ENCODE measurements at regions not wholly inside any gene's neighbourhood (a gene's known extent, or its start where the extent isn't known, plus 50 kb on each side); places are given as distances from the start of the nearest gene placed in this dataset.
"Not testable (repeated sequence)": the region's sequence is repeated elsewhere in the genome, so short reads cannot be mapped to it uniquely, and the experiment has no call there.

DNA sequence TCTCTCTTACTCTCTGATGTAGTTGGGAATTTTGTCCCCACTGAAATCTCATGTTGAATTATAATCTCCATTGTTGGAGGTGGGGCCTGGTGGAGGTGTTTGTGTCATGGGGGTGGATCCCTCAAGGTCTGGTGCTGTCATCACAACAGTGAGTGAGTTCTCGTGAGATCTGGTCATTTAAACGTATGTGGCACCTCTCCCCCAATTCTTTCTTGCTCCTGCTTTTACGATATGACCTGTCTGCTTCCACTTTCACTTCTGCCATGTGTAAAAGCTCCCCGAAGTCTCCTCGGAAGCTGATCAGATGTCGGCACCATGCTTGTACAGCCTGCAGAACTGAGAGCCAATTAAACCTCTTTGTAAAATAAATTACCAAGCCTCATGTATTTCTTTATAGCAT, 337.8 kb upstream of the CDH2 start:
- DNase-seq (ENCODE audit: low read depth), result no peak

- DNase-seq (ENCODE audit: low read depth), result no peak
These were observed 335.4 kb upstream of the CDH2 start for GRCh38 chr18:28512357-28512756.

GRCh38 chr18:28511413-28511821, 334.5 kb upstream of the CDH2 start:
- DNase-seq (ENCODE audit: low read depth), result peak; percentile 11

- no peak for DNase-seq (ENCODE audit: low read depth)
These were observed 333.3 kb upstream of the CDH2 start for GRCh38 chr18:28510210-28510609.

DNA sequence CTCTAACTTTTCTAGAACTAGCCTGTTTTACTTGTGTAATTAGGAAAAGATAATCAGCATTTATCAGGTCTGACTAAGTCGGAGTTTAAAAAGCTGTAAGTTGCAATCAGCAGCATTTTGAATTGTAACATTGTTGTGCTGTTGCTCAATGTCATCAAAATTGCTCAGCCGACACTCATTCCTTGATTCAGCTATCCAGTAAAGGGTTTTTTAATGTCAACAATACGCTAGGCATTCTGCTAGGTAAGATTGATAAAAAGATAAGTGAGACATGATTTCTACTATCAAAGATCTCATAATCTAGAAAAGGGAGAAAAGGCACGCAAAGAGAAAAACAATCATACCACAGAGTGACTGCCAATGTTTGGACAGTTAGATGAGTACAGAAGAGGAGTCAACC, 327.1 kb upstream of the CDH2 start:
- no peak for DNase-seq (ENCODE audit: low read depth)

DNA sequence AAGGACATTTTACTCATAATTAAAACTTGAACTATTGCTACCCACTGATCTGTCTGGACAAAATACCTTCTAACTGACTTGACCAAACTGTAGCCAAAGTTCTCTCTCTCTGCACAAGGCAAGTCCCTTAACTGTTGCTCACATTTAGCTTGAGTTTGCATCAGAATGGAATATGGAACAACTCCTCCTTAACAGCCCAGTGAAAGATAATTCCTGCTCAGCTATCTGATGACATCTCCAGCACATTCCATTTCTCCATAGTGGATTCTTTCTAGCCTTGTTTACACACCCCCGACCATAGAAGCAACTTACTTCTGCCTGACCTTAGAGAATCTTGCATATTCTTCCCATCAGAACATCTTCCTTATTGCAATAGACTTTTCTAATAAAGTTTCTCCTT, 317.2 kb upstream of the CDH2 start:
- no peak for DNase-seq (ENCODE audit: low read depth)

DNA sequence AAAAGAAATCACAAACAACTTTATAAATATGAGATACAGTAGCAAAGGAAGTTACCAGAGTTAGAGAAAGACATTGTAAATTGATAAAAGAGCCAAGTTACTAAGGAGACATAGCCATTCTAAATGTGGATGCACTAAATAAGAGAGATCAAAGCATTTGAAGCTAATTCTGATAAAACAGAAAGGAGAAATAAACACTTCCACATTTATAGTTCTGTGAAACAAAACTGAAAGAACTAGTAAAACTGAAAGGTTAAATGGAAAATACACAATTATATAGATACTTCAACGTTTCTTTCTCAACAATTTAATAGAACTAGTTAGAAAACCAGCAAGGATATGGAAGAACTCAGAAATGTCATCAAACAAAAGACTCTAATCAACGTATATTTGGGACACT, 309.0 kb upstream of the CDH2 start:
- no peak for DNase-seq (ENCODE audit: low read depth)

- DNase-seq (ENCODE audit: low read depth), result no peak
These were observed 308.4 kb upstream of the CDH2 start for GRCh38 chr18:28485210-28485801.

DNA sequence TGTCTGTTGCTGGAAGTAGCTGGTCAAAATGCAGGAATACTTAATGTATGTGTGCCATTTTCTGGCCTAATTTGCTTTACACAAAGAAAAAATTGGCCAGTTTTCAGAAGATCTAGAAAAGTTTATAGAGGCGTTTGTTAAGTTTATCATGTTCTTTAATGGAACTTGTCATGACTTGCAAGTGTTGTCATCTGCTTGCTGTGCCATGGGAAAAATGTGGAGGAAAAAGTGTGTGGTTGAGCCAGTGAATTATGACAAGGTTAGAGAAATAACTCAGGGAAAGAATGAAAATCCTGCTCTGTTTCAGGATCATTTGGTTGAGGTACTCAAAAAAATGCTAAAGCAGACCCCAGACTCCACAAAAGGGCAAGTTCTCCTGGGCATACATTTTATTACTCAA, 301.6 kb upstream of the CDH2 start:
- no peak for DNase-seq (ENCODE audit: low read depth)

DNA sequence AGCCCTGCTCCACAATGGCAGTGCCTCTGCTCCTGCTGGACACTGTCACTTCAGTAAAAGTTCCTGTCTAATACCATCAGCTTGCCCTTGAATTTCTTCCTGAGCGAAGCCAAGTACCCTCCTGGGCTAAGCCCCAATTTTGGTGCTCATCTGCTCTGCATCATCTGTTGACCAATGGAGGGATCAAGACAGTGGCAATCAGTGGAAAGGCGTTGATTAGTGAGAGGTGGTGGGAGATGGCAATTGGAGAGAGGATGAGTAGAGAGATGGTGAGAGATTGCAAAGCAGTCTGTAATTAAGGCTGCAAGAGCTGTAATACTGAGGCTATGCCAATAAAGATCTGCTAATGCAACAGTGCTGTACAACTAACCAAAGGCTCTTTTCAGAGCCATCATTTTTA, 299.4 kb upstream of the CDH2 start:
- no peak for DNase-seq (ENCODE audit: low read depth)

DNA sequence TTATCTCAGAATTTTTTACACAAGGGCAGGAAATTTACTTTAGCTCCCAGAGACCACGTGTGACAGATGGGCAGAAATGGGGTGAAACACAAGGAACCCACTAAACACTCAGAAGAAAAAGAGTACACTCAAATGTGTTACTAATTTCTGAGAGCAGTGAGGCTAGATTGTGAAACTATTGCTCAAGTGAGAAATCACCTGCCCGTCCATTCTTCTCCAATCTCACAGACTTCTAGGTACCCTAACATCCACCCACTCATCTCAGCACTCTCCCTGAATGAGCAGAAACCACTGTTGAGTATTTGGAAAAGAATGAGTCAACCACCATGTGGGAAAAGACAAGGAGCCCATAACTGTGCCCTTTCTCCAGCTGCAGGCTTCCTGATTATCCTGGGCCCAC, 293.0 kb upstream of the CDH2 start:
- peak; percentile 59 for DNase-seq (ENCODE audit: low read depth)

GRCh38 chr18:28468901-28469300, 292.0 kb upstream of the CDH2 start:
- no peak for DNase-seq (ENCODE audit: low read depth)

- no peak for DNase-seq (ENCODE audit: low read depth)
These were observed 289.3 kb upstream of the CDH2 start for GRCh38 chr18:28466204-28466603.

DNA sequence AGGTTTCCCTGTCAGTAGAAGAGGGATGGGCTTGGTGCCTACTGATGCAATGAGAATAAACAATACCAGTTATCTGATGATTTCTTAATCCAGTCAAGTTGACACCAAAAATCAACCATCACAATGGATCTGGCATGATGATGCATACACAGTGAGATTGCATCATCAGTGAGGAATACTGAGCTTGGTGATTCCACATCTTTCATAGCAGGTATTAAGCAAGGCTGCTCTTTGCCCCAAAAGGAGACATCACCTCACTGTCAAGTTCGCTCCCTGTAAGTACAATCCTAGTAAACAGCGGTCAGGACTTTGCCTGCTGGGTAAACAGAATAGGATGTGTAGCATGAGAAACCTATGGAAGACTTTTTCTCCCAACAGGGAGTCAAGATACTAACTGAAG, 282.7 kb upstream of the CDH2 start:
- peak; percentile 6 for DNase-seq (ENCODE audit: low read depth)

DNA sequence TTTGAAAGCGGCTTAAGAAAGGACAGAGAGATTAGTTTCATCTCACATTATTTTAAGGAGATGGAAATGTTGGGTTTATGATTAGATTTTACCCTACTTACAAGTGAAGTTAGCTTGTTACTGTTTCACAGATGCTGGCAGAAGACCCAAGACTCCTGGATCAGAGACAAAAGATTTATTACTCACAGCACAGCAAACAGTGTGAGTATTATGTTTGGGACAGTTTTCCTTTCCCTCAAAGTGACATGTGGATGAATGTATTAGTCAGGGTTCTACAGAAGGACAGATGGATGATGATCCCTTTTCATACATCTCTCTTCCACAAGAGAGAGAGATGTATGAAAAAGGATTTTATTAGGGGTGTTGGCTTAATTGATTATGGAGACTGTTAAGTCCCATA, 281.8 kb upstream of the CDH2 start:
- no peak for DNase-seq (ENCODE audit: low read depth)

DNA sequence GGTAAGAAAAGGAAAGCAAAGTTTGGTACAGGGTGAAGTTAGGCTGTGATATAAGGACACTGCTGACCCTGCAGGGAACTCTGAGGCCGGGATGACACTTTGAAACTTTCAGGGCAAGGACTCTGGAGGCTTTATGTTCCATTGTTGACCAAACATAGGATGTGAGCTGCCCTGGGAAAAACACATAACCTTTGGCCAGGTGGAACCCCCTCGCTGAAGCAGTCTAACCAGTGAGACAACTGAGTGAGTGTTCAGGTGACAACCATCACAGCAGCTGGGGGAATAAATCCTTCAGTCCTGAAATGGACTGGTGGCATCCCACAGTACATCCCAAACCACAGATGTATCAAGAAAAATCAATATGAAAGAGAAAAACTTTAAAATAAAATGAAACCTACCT, 280.9 kb upstream of the CDH2 start:
- no peak for DNase-seq (ENCODE audit: low read depth)

DNA sequence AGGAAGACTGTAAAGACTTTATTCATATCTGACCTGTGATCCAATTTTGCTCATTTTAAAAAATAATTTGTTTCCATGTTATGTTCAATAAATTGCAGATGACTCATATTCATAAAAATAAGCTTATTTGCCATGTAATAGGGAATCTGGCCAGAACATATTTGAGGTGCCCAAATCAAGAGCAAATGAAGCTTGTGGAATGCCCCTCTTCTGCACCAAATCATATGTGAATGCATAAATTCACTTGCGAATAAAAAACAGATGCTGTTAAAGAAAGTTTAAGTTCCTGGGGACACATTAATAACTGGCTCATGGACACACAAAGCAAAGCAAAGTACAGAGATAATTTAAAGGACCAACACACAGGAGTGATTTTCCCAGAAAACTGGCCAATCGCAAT, 279.0 kb upstream of the CDH2 start:
- DNase-seq (ENCODE audit: low read depth), result no peak

DNA sequence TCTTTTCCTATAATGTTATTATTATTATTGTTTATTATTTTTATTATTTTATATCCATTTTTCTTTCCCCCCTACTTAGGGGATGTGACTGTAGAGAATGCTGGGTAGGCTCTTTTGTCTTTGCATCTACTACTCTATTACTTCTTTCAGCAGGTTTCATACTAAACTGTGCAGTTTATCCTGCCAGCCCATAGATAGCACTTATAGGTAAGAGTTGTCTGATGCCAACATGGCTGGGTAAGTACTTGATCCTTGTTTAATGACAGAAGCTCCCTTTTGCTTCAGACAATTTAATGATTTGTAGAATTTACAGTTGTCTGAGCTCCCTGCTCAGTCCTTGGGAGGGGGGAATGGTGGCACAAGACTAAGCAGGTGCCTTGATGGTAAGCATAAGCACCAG, 262.9 kb upstream of the CDH2 start:
- no peak for DNase-seq (ENCODE audit: low read depth)

- no peak for DNase-seq (ENCODE audit: low read depth)
These were observed 261.5 kb upstream of the CDH2 start for GRCh38 chr18:28438381-28438780.

DNA sequence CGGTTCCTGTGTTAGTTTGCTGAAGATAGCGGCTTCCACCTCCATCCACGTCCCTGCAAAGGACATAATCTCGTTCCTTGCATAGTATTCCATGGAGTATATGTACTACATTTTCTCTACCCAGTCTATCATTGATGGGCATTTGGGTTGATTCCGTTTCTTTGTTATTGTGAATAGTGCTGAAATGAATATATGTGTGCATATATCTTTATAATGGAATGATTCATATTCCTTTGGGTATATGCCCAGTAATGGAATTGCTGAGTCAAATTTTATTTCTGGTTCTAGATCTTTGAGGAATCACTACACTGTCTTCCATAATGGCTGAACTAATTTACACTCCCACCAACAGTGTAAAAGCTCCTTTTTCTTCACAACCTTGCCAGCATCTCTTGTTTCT, 255.4 kb upstream of the CDH2 start:
- DNase-seq (ENCODE audit: low read depth), result no peak

- DNase-seq (ENCODE audit: low read depth), result no peak
These were observed 249.0 kb upstream of the CDH2 start for GRCh38 chr18:28425886-28426285.

DNA sequence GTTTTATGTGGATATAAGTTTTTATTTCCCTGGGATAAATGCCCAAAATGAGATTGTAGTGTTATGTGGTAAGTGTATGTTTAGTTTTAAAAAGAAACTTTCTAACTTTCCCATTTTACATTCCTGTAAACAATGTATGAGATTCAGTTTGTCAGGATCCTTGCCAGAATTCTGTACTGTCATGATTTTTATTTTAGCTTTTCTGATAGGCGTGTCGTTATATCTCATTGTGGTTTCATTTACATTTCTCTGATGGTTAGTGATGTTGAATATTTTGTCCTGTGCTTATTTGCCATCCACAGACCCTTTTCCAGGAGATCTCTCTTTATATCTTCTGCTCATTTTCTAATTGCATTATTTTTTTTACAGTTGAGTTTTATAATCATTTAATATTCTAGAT, 245.6 kb upstream of the CDH2 start:
- no peak for DNase-seq (ENCODE audit: low read depth)

DNA sequence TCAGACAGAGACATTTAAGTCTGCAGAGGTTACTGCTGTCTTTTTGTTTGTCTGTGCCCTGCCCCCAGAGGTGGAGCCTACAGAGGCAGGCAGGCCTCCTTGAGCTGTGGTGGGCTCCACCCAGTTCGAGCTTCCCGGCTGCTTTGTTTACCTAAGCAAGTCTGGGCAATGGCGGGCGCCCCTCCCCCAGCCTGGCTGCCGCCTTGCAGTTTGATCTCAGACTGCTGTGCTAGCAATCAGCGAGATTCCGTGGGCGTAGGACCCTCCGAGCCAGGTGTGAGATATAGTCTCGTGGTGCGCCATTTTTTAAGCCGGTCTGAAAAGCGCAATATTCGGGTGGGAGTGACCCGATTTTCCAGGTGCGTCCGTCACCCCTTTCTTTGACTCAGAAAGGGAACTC, 245.0 kb upstream of the CDH2 start:
- DNase-seq (ENCODE audit: low read depth), result not testable (repeated sequence)

GRCh38 chr18:28412521-28412920, 235.6 kb upstream of the CDH2 start:
- no peak for DNase-seq (ENCODE audit: low read depth)

DNA sequence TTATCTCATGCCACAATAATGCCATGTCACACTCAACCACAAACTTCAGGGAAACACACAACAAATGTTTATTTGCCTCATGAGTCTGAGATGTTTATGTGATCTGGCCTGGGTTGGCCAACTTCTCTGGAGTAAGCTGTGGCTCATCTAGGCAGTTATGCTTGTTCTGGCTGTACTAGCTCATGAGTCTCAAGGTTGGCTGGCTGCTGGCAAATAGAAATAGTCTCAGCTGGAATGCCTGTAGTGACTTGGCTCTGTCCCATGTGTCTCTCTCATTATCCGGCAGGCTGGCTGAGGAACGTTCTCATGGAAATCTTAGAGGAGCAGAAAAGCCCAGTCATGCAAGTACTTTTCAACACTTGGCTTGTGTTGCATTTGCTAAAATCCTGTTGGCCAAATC, 234.9 kb upstream of the CDH2 start:
- peak; percentile 0 for DNase-seq (ENCODE audit: low read depth)
